Thymus (tissue), 11 donors: ENCODE measurements at regions not wholly inside any gene's neighbourhood (a gene's known extent, or its start where the extent isn't known, plus 50 kb on each side); places are given as distances from the start of the nearest gene placed in this dataset.

Experiments used
- DNase-seq, 9 donors: peaks; one replicate each; pipeline ENCODE4 v3.0.0-alpha.2; 2013; ENCODE audit warnings: low spot score in 9 of 9, low read depth in 6 of 9, missing footprints in 1 of 9
- H3K27ac ChIP-seq, 2 donors: one replicate each; pipeline ENCODE4 v1.5.1; 2013; ENCODE audit warnings: control low read depth in 1 of 2, low read depth in 1 of 2, low read length in 1 of 2, mild to moderate bottlenecking in 1 of 2, moderate library complexity in 1 of 2
- H3K27me3 ChIP-seq, 2 donors: one replicate each; pipeline ENCODE4 v1.5.1; 2013; ENCODE audit warnings: low read length in 1 of 2; ENCODE audit not compliant: control insufficient read depth in 2 of 2, insufficient read depth in 1 of 2
- H3K36me3 ChIP-seq, 2 donors: one replicate each; pipeline ENCODE4 v1.5.1; 2013; ENCODE audit warnings: low read length in 1 of 2, mild to moderate bottlenecking in 1 of 2, moderate library complexity in 1 of 2; ENCODE audit not compliant: control insufficient read depth in 2 of 2, insufficient read depth in 2 of 2
- H3K4me1 ChIP-seq, 2 donors: one replicate each; pipeline ENCODE4 v1.5.1; 2013; ENCODE audit warnings: low read length in 2 of 2; ENCODE audit not compliant: control insufficient read depth in 2 of 2, insufficient read depth in 2 of 2
- H3K4me3 ChIP-seq, 2 donors: one replicate each; pipeline ENCODE4 v1.5.1; 2013; ENCODE audit warnings: low read length in 2 of 2, control low read depth in 1 of 2, mild to moderate bottlenecking in 1 of 2
- H3K9me3 ChIP-seq, 2 donors: one replicate each; pipeline ENCODE4 v1.5.1; 2013; ENCODE audit warnings: low read length in 1 of 2, mild to moderate bottlenecking in 1 of 2; ENCODE audit not compliant: control insufficient read depth in 2 of 2, insufficient read depth in 1 of 2
- WGBS: extraction: QIAGEN DNeasy Blood & Tissue Kit; methylation state at CpG from one replicate; pipeline ENCODE4 v1.1.7; 2013; 5-methylcytosine and 5-hydroxymethylcytosine counted together
- donor health status: healthy.

GRCh38 chr2:163397451-163397850, 338.4 kb downstream of the FIGN start:
- H3K4me3 ChIP-seq, result no peak overlapping the region
- H3K36me3 ChIP-seq, result no peaks in the 10 kb centered on the region
- 71% methylated on average over 2 of the region's 2 CpGs for WGBS
- no peaks in the 10 kb centered on the region for H3K4me1 ChIP-seq
- no peak for DNase-seq
- no peak overlapping the region for H3K27ac ChIP-seq
- no peaks in the 10 kb centered on the region for H3K27me3 ChIP-seq
- H3K9me3 ChIP-seq, result no peaks in the 10 kb centered on the region

GRCh38 chr2:163395602-163396001, 340.2 kb downstream of the FIGN start:
- H3K27ac ChIP-seq, result no peak overlapping the region
- no peaks in the 10 kb centered on the region for H3K4me1 ChIP-seq
- 89% methylated on average over 2 of the region's 2 CpGs for WGBS
- no peaks in the 10 kb centered on the region for H3K36me3 ChIP-seq
- no peaks in the 10 kb centered on the region for H3K27me3 ChIP-seq
- no peak overlapping the region for H3K4me3 ChIP-seq
- no peaks in the 10 kb centered on the region for H3K9me3 ChIP-seq
- no peak for DNase-seq

- no peaks in the 10 kb centered on the region for H3K4me1 ChIP-seq
- H3K27ac ChIP-seq, result no peak overlapping the region
- no peaks in the 10 kb centered on the region for H3K36me3 ChIP-seq
- DNase-seq, result no peak
- no peaks in the 10 kb centered on the region for H3K27me3 ChIP-seq
- no peak overlapping the region for H3K4me3 ChIP-seq
- WGBS, result 91% methylated on average over 2 of the region's 2 CpGs
- H3K9me3 ChIP-seq, result no peaks in the 10 kb centered on the region
Observed at GRCh38 chr2:163389838-163390237, 346.0 kb downstream of the FIGN start.

- WGBS, result 90% methylated on average over 2 of the region's 2 CpGs
- H3K4me1 ChIP-seq, result no peaks in the 10 kb centered on the region
- no peak for DNase-seq
Observed at GRCh38 chr2:163375472-163375871, 360.3 kb downstream of the FIGN start.

GRCh38 chr2:163375070-163375469, 360.7 kb downstream of the FIGN start:
- no peak for DNase-seq
- H3K27ac ChIP-seq, result no peak overlapping the region
- WGBS, result 92% methylated on average over 2 of the region's 2 CpGs
- H3K27me3 ChIP-seq, result no peaks in the 10 kb centered on the region
- no peaks in the 10 kb centered on the region for H3K36me3 ChIP-seq
- H3K9me3 ChIP-seq, result no peaks in the 10 kb centered on the region
- H3K4me1 ChIP-seq, result no peaks in the 10 kb centered on the region
- H3K4me3 ChIP-seq, result no peak overlapping the region

More at GRCh38 chr2:163375472-163375871, 360.3 kb downstream of the FIGN start:
- H3K4me3 ChIP-seq, result no peak overlapping the region
- H3K36me3 ChIP-seq, result no peaks in the 10 kb centered on the region
- H3K9me3 ChIP-seq, result no peaks in the 10 kb centered on the region
- no peaks in the 10 kb centered on the region for H3K27me3 ChIP-seq
- H3K27ac ChIP-seq, result no peak overlapping the region

- no peak overlapping the region for H3K27ac ChIP-seq
- no peaks in the 10 kb centered on the region for H3K4me1 ChIP-seq
- H3K36me3 ChIP-seq, result no peaks in the 10 kb centered on the region
- H3K9me3 ChIP-seq, result no peaks in the 10 kb centered on the region
- no peaks in the 10 kb centered on the region for H3K27me3 ChIP-seq
- no peak for DNase-seq
- 96% methylated on average over 3 of the region's 3 CpGs for WGBS
- H3K4me3 ChIP-seq, result no peak overlapping the region
Observed at GRCh38 chr2:163374282-163374681, 361.5 kb downstream of the FIGN start.

GRCh38 chr2:163373496-163373895, 362.3 kb downstream of the FIGN start:
- no peaks in the 10 kb centered on the region for H3K36me3 ChIP-seq
- 95% methylated on average over 1 of the region's 1 CpG for WGBS
- H3K9me3 ChIP-seq, result no peaks in the 10 kb centered on the region
- H3K27me3 ChIP-seq, result no peaks in the 10 kb centered on the region
- H3K4me1 ChIP-seq, result no peaks in the 10 kb centered on the region
- no peak overlapping the region for H3K4me3 ChIP-seq
- no peak for DNase-seq
- H3K27ac ChIP-seq, result no peak overlapping the region

GRCh38 chr2:163370169-163370886, 365.5 kb downstream of the FIGN start:
- DNase-seq, result no peak
- H3K27me3 ChIP-seq, result no peaks in the 10 kb centered on the region
- 96% methylated on average over 4 of the region's 4 CpGs for WGBS
- no peaks in the 10 kb centered on the region for H3K4me1 ChIP-seq
- no peak overlapping the region for H3K4me3 ChIP-seq
- H3K27ac ChIP-seq, result no peak overlapping the region
- no peaks in the 10 kb centered on the region for H3K36me3 ChIP-seq
- H3K9me3 ChIP-seq, result no peaks in the 10 kb centered on the region

GRCh38 chr2:163369111-163369510, 366.7 kb downstream of the FIGN start:
- DNase-seq, result no peak
- no peak overlapping the region for H3K4me3 ChIP-seq
- H3K4me1 ChIP-seq, result no peaks in the 10 kb centered on the region
- no peaks in the 10 kb centered on the region for H3K9me3 ChIP-seq
- H3K27ac ChIP-seq, result no peak overlapping the region
- no peaks in the 10 kb centered on the region for H3K27me3 ChIP-seq
- no peaks in the 10 kb centered on the region for H3K36me3 ChIP-seq
- WGBS, result 97% methylated on average over 1 of the region's 1 CpG
